ENCODE measurements at regions not wholly inside any gene's neighbourhood (a gene's known extent, or its start where the extent isn't known, plus 50 kb on each side); places are given as distances from the start of the nearest gene placed in this dataset.

- Mint-ChIP-seq H3K27me3 (ENCODE audit: low read depth in 2 of 2) (no peaks in the 10 kb centered on the region), H3K36me3 (no peaks in the 10 kb centered on the region), H3K27ac (no peak overlapping the region), H3K4me3 (no peak overlapping the region), H3K9me3 (no peaks in the 10 kb centered on the region), H3K4me1 (peaks cover 0 to 1% of the 10 kb centered on the region in 2 donors)
- Histone ChIP-seq H3K27ac (ENCODE audit: low read length) (no peak overlapping the region), H3K4me3 (ENCODE audit: low read length) (no peak overlapping the region), H3K36me3 (ENCODE audit: control insufficient read depth, insufficient read depth, low read length) (no peaks in the 10 kb centered on the region), H3K4me1 (ENCODE audit: control insufficient read depth, insufficient read depth, low read length) (no peaks in the 10 kb centered on the region), H3K27me3 (ENCODE audit: control insufficient read depth, insufficient read depth, low read length) (no peaks in the 10 kb centered on the region), H3K9me3 (ENCODE audit: control insufficient read depth, insufficient read depth, low read length) (no peaks in the 10 kb centered on the region)
- intact Hi-C loops (cut with micrococcal nuclease), result no loop called here
- DNase-seq (no peak), ATAC-seq (no peak)
- TF ChIP-seq CTCF (IDR thresholded peaks at IDR 0.05), result no peak
- WGBS (ENCODE audit: insufficient coverage), result 92% methylated on average over 2 of the region's 2 CpGs
These were observed 123.0 kb upstream of the SETBP1 start for GRCh38 chr18:44557616-44558151.

GRCh38 chr18:44558767-44559166 is 121.9 kb upstream of the SETBP1 start:
- Histone ChIP-seq H3K36me3 (ENCODE audit: control insufficient read depth, insufficient read depth, low read length) (no peaks in the 10 kb centered on the region), H3K27me3 (ENCODE audit: control insufficient read depth, insufficient read depth, low read length) (no peaks in the 10 kb centered on the region), H3K9me3 (ENCODE audit: control insufficient read depth, insufficient read depth, low read length) (no peaks in the 10 kb centered on the region), H3K27ac (ENCODE audit: low read length) (no peak overlapping the region), H3K4me3 (ENCODE audit: low read length) (no peak overlapping the region), H3K4me1 (ENCODE audit: control insufficient read depth, insufficient read depth, low read length) (no peaks in the 10 kb centered on the region)
- no peak for DNase-seq
- no peak for ATAC-seq
- Mint-ChIP-seq H3K36me3 (no peaks in the 10 kb centered on the region), H3K4me1 (peaks cover 7% of the 10 kb centered on the region in 2 donors), H3K9me3 (no peaks in the 10 kb centered on the region), H3K27ac (no peak overlapping the region), H3K4me3 (no peak overlapping the region), H3K27me3 (ENCODE audit: low read depth in 2 of 2) (no peaks in the 10 kb centered on the region)
- 70% methylated on average over 1 of the region's 1 CpG for WGBS (ENCODE audit: insufficient coverage)
- no peak for TF ChIP-seq CTCF (IDR thresholded peaks at IDR 0.05)
- intact Hi-C loops (cut with micrococcal nuclease), result no loop called here

- H3K27ac Mint-ChIP-seq, result no peak overlapping the region
- ATAC-seq (no peak), DNase-seq (no peak)
- H3K9me3 ChIP-seq (ENCODE audit: control insufficient read depth, insufficient read depth, low read length), result no peaks in the 10 kb centered on the region
- H3K4me3 Mint-ChIP-seq, result no peak overlapping the region
- no peaks in the 10 kb centered on the region for H3K27me3 Mint-ChIP-seq (ENCODE audit: low read depth in 2 of 2)
- no peaks in the 10 kb centered on the region for H3K4me1 ChIP-seq (ENCODE audit: control insufficient read depth, insufficient read depth, low read length)
- H3K36me3 ChIP-seq (ENCODE audit: control insufficient read depth, insufficient read depth, low read length), result no peaks in the 10 kb centered on the region
- H3K27me3 ChIP-seq (ENCODE audit: control insufficient read depth, insufficient read depth, low read length), result no peaks in the 10 kb centered on the region
- TF ChIP-seq CTCF (IDR thresholded peaks at IDR 0.05), result no peak
- H3K36me3 Mint-ChIP-seq, result no peaks in the 10 kb centered on the region
- no peak overlapping the region for H3K4me3 ChIP-seq (ENCODE audit: low read length)
- WGBS (ENCODE audit: insufficient coverage), result no CpG with 5 or more reads among the region's 1 CpG
- H3K9me3 Mint-ChIP-seq, result no peaks in the 10 kb centered on the region
- H3K4me1 Mint-ChIP-seq, result peaks cover 7 to 11% of the 10 kb centered on the region in 2 donors
- intact Hi-C loops (cut with micrococcal nuclease), result no loop called here
- H3K27ac ChIP-seq (ENCODE audit: low read length), result no peak overlapping the region
These were observed 117.7 kb upstream of the SETBP1 start for GRCh38 chr18:44562986-44563385.

GRCh38 chr18:44564922-44565321 is 115.8 kb upstream of the SETBP1 start:
- H3K4me1 ChIP-seq (ENCODE audit: control insufficient read depth, insufficient read depth, low read length), result no peaks in the 10 kb centered on the region
- H3K9me3 ChIP-seq (ENCODE audit: control insufficient read depth, insufficient read depth, low read length), result no peaks in the 10 kb centered on the region
- no peak overlapping the region for H3K27ac ChIP-seq (ENCODE audit: low read length)
- no peak overlapping the region for H3K4me3 Mint-ChIP-seq
- ATAC-seq (no peak), DNase-seq (no peak)
- H3K4me1 Mint-ChIP-seq, result peaks cover 7 to 11% of the 10 kb centered on the region in 2 donors
- no peak overlapping the region for H3K4me3 ChIP-seq (ENCODE audit: low read length)
- TF ChIP-seq CTCF (IDR thresholded peaks at IDR 0.05), result no peak
- intact Hi-C loops (cut with micrococcal nuclease), result no loop called here
- H3K36me3 ChIP-seq (ENCODE audit: control insufficient read depth, insufficient read depth, low read length), result no peaks in the 10 kb centered on the region
- H3K36me3 Mint-ChIP-seq, result no peaks in the 10 kb centered on the region
- H3K27ac Mint-ChIP-seq, result no peak overlapping the region
- H3K27me3 ChIP-seq (ENCODE audit: control insufficient read depth, insufficient read depth, low read length), result no peaks in the 10 kb centered on the region
- H3K9me3 Mint-ChIP-seq, result no peaks in the 10 kb centered on the region
- H3K27me3 Mint-ChIP-seq (ENCODE audit: low read depth in 2 of 2), result no peaks in the 10 kb centered on the region

Measured in natural killer cell (primary cell).